Psoas muscle (tissue), 7 donors: ENCODE measurements at regions not wholly inside any gene's neighbourhood (a gene's known extent, or its start where the extent isn't known, plus 50 kb on each side); places are given as distances from the start of the nearest gene placed in this dataset.

Experiments
- ATAC-seq, 4 donors: fragments of 200-7000 bp; cut with Tn5 transposase; one replicate each; pipeline ENCODE4 v1.9.1; 2020; ENCODE audit warnings: moderate library complexity in 3 of 4, mild to moderate bottlenecking in 2 of 4
- DNase-seq, 2 donors: peaks; one replicate each; pipeline ENCODE4 v3.0.0-alpha.2; 2020
- H3K27ac ChIP-seq: fragments of 200-600 bp; one replicate; pipeline ENCODE4 v1.8.0; 2022
- H3K27me3 ChIP-seq, 3 donors: fragments of 200-600 bp in 1 of 3; one replicate each; pipeline versions ENCODE4 v1.6.1 to v1.8.0; 2013 to 2022; ENCODE audit warnings: low read length in 2 of 3, mild to moderate bottlenecking in 2 of 3, moderate library complexity in 1 of 3; ENCODE audit not compliant: insufficient read depth in 3 of 3
- H3K36me3 ChIP-seq, 2 donors: fragments of 200-600 bp in 1 of 2; one replicate each; pipeline versions ENCODE4 v1.6.1 to v1.8.0; 2013 to 2022; ENCODE audit warnings: low read depth in 1 of 2, mild to moderate bottlenecking in 1 of 2, moderate library complexity in 1 of 2; ENCODE audit not compliant: insufficient read depth in 1 of 2
- H3K4me1 ChIP-seq: fragments of 200-600 bp; one replicate; pipeline ENCODE4 v1.8.0; 2022
- H3K4me3 ChIP-seq: fragments of 200-600 bp; one replicate; pipeline ENCODE4 v1.8.0; 2022; ENCODE audit warnings: mild to moderate bottlenecking
- H3K9me3 ChIP-seq: fragments of 200-600 bp; one replicate; pipeline ENCODE4 v1.8.0; 2022
- WGBS, 3 donors: extraction: QIAGEN DNeasy Blood & Tissue Kit; methylation state at CpG; one replicate each; pipeline versions ENCODE4 v1.1.6 to v1.1.7; 2013; 5-methylcytosine and 5-hydroxymethylcytosine counted together
- intact Hi-C, 2 donors: fragments of 100-400 bp; cut with DNase I; formaldehyde crosslinking; loops; one replicate each; pipeline versions ENCODE4 v1.11.0 to v1.14.2; 2022
- TF ChIP-seq, protein P1 (sequence below): fragments of 200-600 bp; IDR thresholded peaks from one replicate; pipeline ENCODE4 v1.8.0; 2022; ENCODE audit warnings: antibody characterized with exemption
- donor health status: healthy with polysubstance abuse.
- donor health status: DM: no; HTN: no; CAD: no; lungs with moderate emphysema.
- donor health status: Bipolar disorder and iron deficiency.
- donor health status: healthy.
- donor health status: DM: yes; HTN: yes; CAD: no.
- donor health status: DM: no; HTN: no; CAD: no.
- donor health status: DM: yes; HTN: yes; CAD: no.

DNA sequence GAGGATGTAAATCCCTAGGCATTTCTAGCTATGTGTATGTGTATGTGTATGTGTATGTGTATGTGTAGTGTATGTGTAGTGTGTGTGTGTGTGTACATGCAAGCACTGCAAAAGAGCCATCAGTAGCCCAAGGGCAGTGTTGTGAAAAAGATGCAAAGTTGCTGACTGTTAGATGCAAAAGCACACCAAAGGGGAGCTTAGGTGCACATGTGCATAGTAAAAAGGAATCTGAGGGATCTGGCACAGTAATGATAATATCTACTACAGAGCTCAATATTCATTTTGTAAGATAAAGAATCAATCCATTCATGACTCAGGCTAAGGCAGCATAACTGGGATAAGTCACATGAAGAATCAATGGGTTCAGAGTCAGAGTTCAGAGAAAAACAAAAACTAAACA is 80.2 kb downstream of the TMEM47 start:
- Histone ChIP-seq H3K27ac (no peak overlapping the region), H3K4me1 (no peaks in the 10 kb centered on the region), H3K4me3 (no peak overlapping the region), H3K9me3 (no peaks in the 10 kb centered on the region), H3K36me3 (no peaks in the 10 kb centered on the region), H3K27me3 (no peaks in the 10 kb centered on the region)
- intact Hi-C loops, result no loop called here
- TF ChIP-seq, protein P1, sequence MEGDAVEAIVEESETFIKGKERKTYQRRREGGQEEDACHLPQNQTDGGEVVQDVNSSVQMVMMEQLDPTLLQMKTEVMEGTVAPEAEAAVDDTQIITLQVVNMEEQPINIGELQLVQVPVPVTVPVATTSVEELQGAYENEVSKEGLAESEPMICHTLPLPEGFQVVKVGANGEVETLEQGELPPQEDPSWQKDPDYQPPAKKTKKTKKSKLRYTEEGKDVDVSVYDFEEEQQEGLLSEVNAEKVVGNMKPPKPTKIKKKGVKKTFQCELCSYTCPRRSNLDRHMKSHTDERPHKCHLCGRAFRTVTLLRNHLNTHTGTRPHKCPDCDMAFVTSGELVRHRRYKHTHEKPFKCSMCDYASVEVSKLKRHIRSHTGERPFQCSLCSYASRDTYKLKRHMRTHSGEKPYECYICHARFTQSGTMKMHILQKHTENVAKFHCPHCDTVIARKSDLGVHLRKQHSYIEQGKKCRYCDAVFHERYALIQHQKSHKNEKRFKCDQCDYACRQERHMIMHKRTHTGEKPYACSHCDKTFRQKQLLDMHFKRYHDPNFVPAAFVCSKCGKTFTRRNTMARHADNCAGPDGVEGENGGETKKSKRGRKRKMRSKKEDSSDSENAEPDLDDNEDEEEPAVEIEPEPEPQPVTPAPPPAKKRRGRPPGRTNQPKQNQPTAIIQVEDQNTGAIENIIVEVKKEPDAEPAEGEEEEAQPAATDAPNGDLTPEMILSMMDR, result no peak
- DNase-seq (no peak), ATAC-seq (no peak)

GRCh38 chrX:34565981-34566380 is 91.1 kb downstream of the TMEM47 start:
- H3K4me1 ChIP-seq, result no peaks in the 10 kb centered on the region
- WGBS, 3 donors, result 38 to 67% (median 64%) methylated on average over 2 of the region's 2 CpGs
- H3K9me3 ChIP-seq, result no peaks in the 10 kb centered on the region
- H3K36me3 ChIP-seq, result no peaks in the 10 kb centered on the region
- intact Hi-C loops, result no loop called here
- no peak overlapping the region for H3K4me3 ChIP-seq
- no peak for DNase-seq
- TF ChIP-seq, protein P1, result no peak
- no peaks in the 10 kb centered on the region for H3K27me3 ChIP-seq
- no peak overlapping the region for H3K27ac ChIP-seq
- no peak for ATAC-seq

- TF ChIP-seq, protein P1, result no peak
- 71 to 93% (median 87%) methylated on average over 1 of the region's 1 CpG for WGBS, 3 donors
- ATAC-seq, result no peak
- no peak for DNase-seq
- H3K4me3 ChIP-seq, result no peak overlapping the region
- H3K9me3 ChIP-seq, result no peaks in the 10 kb centered on the region
- H3K4me1 ChIP-seq, result no peaks in the 10 kb centered on the region
- intact Hi-C loops, result no loop called here
- no peaks in the 10 kb centered on the region for H3K36me3 ChIP-seq
- no peak overlapping the region for H3K27ac ChIP-seq
- H3K27me3 ChIP-seq, result no peaks in the 10 kb centered on the region
Measured at GRCh38 chrX:34563804-34564203, 93.3 kb downstream of the TMEM47 start.

- Histone ChIP-seq H3K4me1 (no peaks in the 10 kb centered on the region), H3K9me3 (no peaks in the 10 kb centered on the region), H3K27ac (no peak overlapping the region), H3K27me3 (no peaks in the 10 kb centered on the region), H3K4me3 (no peak overlapping the region), H3K36me3 (no peaks in the 10 kb centered on the region)
- intact Hi-C loops, result no loop called here
- ATAC-seq (no peak), DNase-seq (no peak)
- 25 to 57% (median 53%) methylated on average over 2 of the region's 2 CpGs for WGBS, 3 donors
- TF ChIP-seq, protein P1, result no peak
Measured at GRCh38 chrX:34563061-34563460, 94.0 kb downstream of the TMEM47 start.

GRCh38 chrX:34562006-34562405 is 95.1 kb downstream of the TMEM47 start:
- H3K36me3 ChIP-seq, result no peaks in the 10 kb centered on the region
- TF ChIP-seq, protein P1, result no peak
- no peaks in the 10 kb centered on the region for H3K4me1 ChIP-seq
- no peak overlapping the region for H3K27ac ChIP-seq
- DNase-seq, result no peak
- H3K9me3 ChIP-seq, result no peaks in the 10 kb centered on the region
- no peaks in the 10 kb centered on the region for H3K27me3 ChIP-seq
- intact Hi-C loops, result no loop called here
- H3K4me3 ChIP-seq, result no peak overlapping the region
- no peak for ATAC-seq
